Vagina (tissue), 2 donors: ENCODE measurements at regions not wholly inside any gene's neighbourhood (a gene's known extent, or its start where the extent isn't known, plus 50 kb on each side); places are given as distances from the start of the nearest gene placed in this dataset.

Experiments used
- DNase-seq, 2 donors: peaks; one replicate each; pipeline ENCODE4 v3.0.0-alpha.2; 2017; ENCODE audit errors: extremely low spot score in 2 of 2
- H3K27ac ChIP-seq: fragments of 200-600 bp; sonication (generic); one replicate; pipeline ENCODE4 v1.5.1; 2019
- H3K27me3 ChIP-seq: fragments of 200-600 bp; sonication (generic); one replicate; pipeline ENCODE4 v1.5.1; 2019
- H3K36me3 ChIP-seq, 2 donors: fragments of 200-600 bp; sonication (generic); one replicate each; pipeline ENCODE4 v1.5.1; 2017 to 2019
- H3K4me1 ChIP-seq: fragments of 200-600 bp; sonication (generic); one replicate; pipeline ENCODE4 v1.5.1; 2019
- H3K4me3 ChIP-seq, 2 donors: fragments of 200-600 bp; sonication (generic); 1 replicate in 1 of 2; 2 replicates in 1 of 2; pipeline ENCODE4 v1.5.1; 2016 to 2019
- H3K9me3 ChIP-seq: fragments of 200-600 bp; sonication (generic); one replicate; pipeline ENCODE4 v1.5.1; 2019
- CTCF ChIP-seq, 3 experiments: fragments of 450-650 bp in 2 of 3; fragments of 200-600 bp in 1 of 3; sonication (generic) in 1 of 3; IDR thresholded peaks; one replicate each; pipeline ENCODE4 v1.5.1; 2017 to 2019; ENCODE audit warnings: antibody characterized with exemption in 3 of 3, mild to moderate bottlenecking in 2 of 3, moderate library complexity in 2 of 3
- POLR2A ChIP-seq, 2 donors: fragments of 450-650 bp; IDR thresholded peaks; one replicate each; pipeline ENCODE4 v1.6.1; 2017; ENCODE audit warnings: antibody characterized with exemption in 2 of 2, mild to moderate bottlenecking in 2 of 2, moderate library complexity in 2 of 2
- POLR2AphosphoS5 ChIP-seq, 2 donors: sonication (generic); formaldehyde crosslinking; IDR thresholded peaks; one replicate each; pipeline ENCODE4 v1.9.0; 2017; ENCODE audit warnings: antibody characterized with exemption in 2 of 2, mild to moderate bottlenecking in 2 of 2, low read depth in 1 of 2; ENCODE audit not compliant: insufficient read depth in 1 of 2
- intact Hi-C: fragments of 100-400 bp; cut with DNase I; formaldehyde crosslinking; loops from one replicate; pipeline ENCODE4 v1.15.1; 2023

GRCh38 chr7:86970986-86971385, 88.5 kb downstream of the ELAPOR2 start:
- TF ChIP-seq POLR2A (IDR thresholded peaks at IDR 0.05), result no peak
- no peak for TF ChIP-seq CTCF (IDR thresholded peaks at IDR 0.05)
- TF ChIP-seq POLR2AphosphoS5 (IDR thresholded peaks at IDR 0.05; ENCODE audit: insufficient read depth in 1 of 2, low read depth in 1 of 2), result no peak
- no peak for DNase-seq
- Histone ChIP-seq H3K4me1 (no peaks in the 10 kb centered on the region), H3K27ac (no peak overlapping the region), H3K9me3 (no peaks in the 10 kb centered on the region), H3K4me3 (no peak overlapping the region), H3K36me3 (no peaks in the 10 kb centered on the region), H3K27me3 (no peaks in the 10 kb centered on the region)
- intact Hi-C loops, result no loop called here

- TF ChIP-seq POLR2A (IDR thresholded peaks at IDR 0.05) (no peak), POLR2AphosphoS5 (IDR thresholded peaks at IDR 0.05; ENCODE audit: insufficient read depth in 1 of 2, low read depth in 1 of 2) (no peak), CTCF (IDR thresholded peaks at IDR 0.05) (no peak)
- no peaks in the 10 kb centered on the region for H3K9me3 ChIP-seq
- DNase-seq, result no peak
- no peaks in the 10 kb centered on the region for H3K4me1 ChIP-seq
- intact Hi-C loops, result no loop called here
- no peaks in the 10 kb centered on the region for H3K27me3 ChIP-seq
- no peak overlapping the region for H3K4me3 ChIP-seq
- no peaks in the 10 kb centered on the region for H3K36me3 ChIP-seq
- H3K27ac ChIP-seq, result no peak overlapping the region
These were observed 88.9 kb downstream of the ELAPOR2 start for GRCh38 chr7:86970547-86970946.

DNA sequence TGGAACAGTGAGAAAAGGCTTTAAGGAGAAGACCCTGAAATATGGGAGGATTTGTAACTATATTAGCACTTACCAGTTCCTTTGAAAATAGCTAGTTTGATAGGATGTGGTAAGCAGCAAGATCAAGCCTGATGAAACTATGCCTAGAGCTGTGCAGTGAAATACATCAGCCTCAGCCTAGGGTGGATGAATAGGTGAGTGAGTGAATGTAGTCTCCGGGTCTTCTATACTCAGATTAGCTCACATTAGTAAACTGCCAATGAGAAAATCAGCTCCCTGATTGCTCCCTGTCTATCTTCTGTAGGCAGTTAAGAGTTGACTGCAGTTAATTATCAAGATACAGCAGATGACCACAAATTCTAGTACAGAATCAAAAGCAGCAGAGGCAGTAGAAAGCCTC, 89.6 kb downstream of the ELAPOR2 start:
- Histone ChIP-seq H3K36me3 (no peaks in the 10 kb centered on the region), H3K27ac (no peak overlapping the region), H3K27me3 (no peaks in the 10 kb centered on the region), H3K4me1 (no peaks in the 10 kb centered on the region), H3K9me3 (no peaks in the 10 kb centered on the region), H3K4me3 (no peak overlapping the region)
- intact Hi-C loops, result no loop called here
- no peak for TF ChIP-seq POLR2A (IDR thresholded peaks at IDR 0.05)
- no peak for TF ChIP-seq POLR2AphosphoS5 (IDR thresholded peaks at IDR 0.05; ENCODE audit: insufficient read depth in 1 of 2, low read depth in 1 of 2)
- TF ChIP-seq CTCF (IDR thresholded peaks at IDR 0.05), result no peak
- DNase-seq, result no peak

DNA sequence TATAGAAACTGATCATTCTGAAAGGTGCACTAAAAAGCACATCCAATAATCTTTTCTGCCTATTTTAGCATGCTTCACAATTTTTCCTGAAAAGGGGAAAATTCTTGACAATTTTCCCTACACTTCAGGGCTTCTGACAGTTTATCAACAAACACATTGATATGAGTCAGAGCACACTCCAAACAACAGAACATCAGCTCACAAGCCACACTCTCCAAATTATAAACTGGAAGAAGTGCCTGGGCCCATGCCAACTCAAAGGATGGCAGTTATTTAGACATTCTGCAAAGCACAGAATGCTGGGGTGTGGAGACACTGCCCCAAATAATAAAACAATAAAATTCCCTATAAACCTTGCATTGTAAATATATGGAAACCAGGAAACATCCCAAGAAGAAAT, 90.8 kb downstream of the ELAPOR2 start:
- no peaks in the 10 kb centered on the region for H3K36me3 ChIP-seq
- no peaks in the 10 kb centered on the region for H3K27me3 ChIP-seq
- H3K4me3 ChIP-seq, result no peak overlapping the region
- no peaks in the 10 kb centered on the region for H3K9me3 ChIP-seq
- H3K4me1 ChIP-seq, result no peaks in the 10 kb centered on the region
- no peak overlapping the region for H3K27ac ChIP-seq
- TF ChIP-seq CTCF (IDR thresholded peaks at IDR 0.05), result no peak
- no peak for TF ChIP-seq POLR2AphosphoS5 (IDR thresholded peaks at IDR 0.05; ENCODE audit: insufficient read depth in 1 of 2, low read depth in 1 of 2)
- TF ChIP-seq POLR2A (IDR thresholded peaks at IDR 0.05), result no peak
- intact Hi-C loops, result no loop called here
- DNase-seq, result no peak

DNA sequence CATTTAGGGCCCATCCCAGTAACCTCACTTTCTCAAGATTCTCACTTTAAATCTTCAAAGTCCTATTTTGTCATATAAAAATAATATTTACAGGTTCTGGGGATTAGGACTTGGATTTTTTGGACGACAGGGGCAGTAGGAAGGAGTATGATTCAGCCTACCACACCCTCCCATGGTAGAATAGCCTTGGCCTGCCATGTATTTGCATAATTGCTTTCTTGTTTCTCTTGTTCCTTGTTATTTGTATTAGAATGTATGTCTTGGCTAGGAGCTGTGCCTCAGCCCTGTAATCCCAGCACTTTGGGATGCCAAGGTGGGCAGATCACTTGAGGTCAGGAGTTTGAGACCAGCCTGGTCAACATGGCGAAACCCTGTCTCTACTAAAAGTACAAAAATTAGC, 92.5 kb downstream of the ELAPOR2 start:
- Histone ChIP-seq H3K4me1 (no peaks in the 10 kb centered on the region), H3K4me3 (no peak overlapping the region), H3K36me3 (no peaks in the 10 kb centered on the region), H3K27ac (no peak overlapping the region), H3K27me3 (no peaks in the 10 kb centered on the region), H3K9me3 (no peaks in the 10 kb centered on the region)
- intact Hi-C loops, result no loop called here
- no peak for DNase-seq
- TF ChIP-seq CTCF (IDR thresholded peaks at IDR 0.05) (no peak), POLR2A (IDR thresholded peaks at IDR 0.05) (no peak), POLR2AphosphoS5 (IDR thresholded peaks at IDR 0.05; ENCODE audit: insufficient read depth in 1 of 2, low read depth in 1 of 2) (no peak)
